Stimulated activated CD8-positive, alpha-beta memory T cell treated with anti-CD3 and anti-CD28 coated beads, Interleukin-12 subunit alpha, Interleukin-12 subunit beta, amount 100 ng/mL, for 1 hour (primary cell): ENCODE measurements at regions not wholly inside any gene's neighbourhood (a gene's known extent, or its start where the extent isn't known, plus 50 kb on each side); places are given as distances from the start of the nearest gene placed in this dataset.
"Not testable (repeated sequence)": the region's sequence is repeated elsewhere in the genome, so short reads cannot be mapped to it uniquely, and the experiment has no call there.

Source experiments
- DNase-seq: peaks from one replicate; pipeline ENCODE4 v3.0.0-alpha.2; 2020; ENCODE audit warnings: low read depth

GRCh38 chr16:49940464-49941224, 84.4 kb upstream of the CNEP1R1 start:
- DNase-seq: no peak

GRCh38 chr16:49944221-49944620, 80.8 kb upstream of the CNEP1R1 start:
- DNase-seq: no peak

- DNase-seq: no peak
Observed at GRCh38 chr16:49947907-49948678, 76.9 kb upstream of the CNEP1R1 start.

GRCh38 chr16:49951574-49952195, 73.3 kb upstream of the CNEP1R1 start:
- DNase-seq: no peak

- no peak for DNase-seq
Observed at GRCh38 chr16:49952386-49952785, 72.6 kb upstream of the CNEP1R1 start.

GRCh38 chr16:49953090-49953489, 71.9 kb upstream of the CNEP1R1 start:
- DNase-seq: no peak

GRCh38 chr16:49955858-49956257, 69.2 kb upstream of the CNEP1R1 start:
- DNase-seq: no peak

GRCh38 chr16:49956915-49957314, 68.1 kb upstream of the CNEP1R1 start:
- no peak for DNase-seq

- no peak for DNase-seq
Observed at GRCh38 chr16:49958448-49958847, 66.6 kb upstream of the CNEP1R1 start.

- no peak for DNase-seq
Observed at GRCh38 chr16:49959552-49960277, 65.3 kb upstream of the CNEP1R1 start.

GRCh38 chr16:49961089-49961488, 63.9 kb upstream of the CNEP1R1 start:
- DNase-seq: no peak

- DNase-seq: not testable (repeated sequence)
Observed at GRCh38 chr16:49962566-49962965, 62.5 kb upstream of the CNEP1R1 start.

GRCh38 chr16:49964316-49964715, 60.7 kb upstream of the CNEP1R1 start:
- DNase-seq: no peak

GRCh38 chr16:49964973-49965372, 60.1 kb upstream of the CNEP1R1 start:
- DNase-seq: no peak

- no peak for DNase-seq
Observed at GRCh38 chr16:49967012-49967559, 57.9 kb upstream of the CNEP1R1 start.

- no peak for DNase-seq
Observed at GRCh38 chr16:49969091-49970030, 55.7 kb upstream of the CNEP1R1 start.

GRCh38 chr16:49970797-49971431, 54.1 kb upstream of the CNEP1R1 start:
- DNase-seq: no peak

GRCh38 chr16:49972280-49972679, 52.7 kb upstream of the CNEP1R1 start:
- DNase-seq: no peak

GRCh38 chr16:49972961-49973360, 52.1 kb upstream of the CNEP1R1 start:
- no peak for DNase-seq
